Effector memory CD8-positive, alpha-beta T cell (primary cell): ENCODE measurements at regions not wholly inside any gene's neighbourhood (a gene's known extent, or its start where the extent isn't known, plus 50 kb on each side); places are given as distances from the start of the nearest gene placed in this dataset.

Experiments used
- ATAC-seq: fragments of 150-1000 bp; cut with Tn5 transposase; replicated peaks from 2 replicates; pipeline ENCODE4 v1.10.0; 2021; ENCODE audit warnings: mild to moderate bottlenecking, moderate library complexity
- DNase-seq, 3 experiments: peaks; one replicate each; pipeline ENCODE4 v3.0.0; 2021
- H3K27ac Mint-ChIP-seq, 2 donors: one replicate each; pipeline ENCODE4 v1.8.0; 2022; ENCODE audit warnings: mild to moderate bottlenecking in 2 of 2, mixed read lengths in 2 of 2, moderate library complexity in 2 of 2
- H3K27me3 Mint-ChIP-seq, 2 donors: one replicate each; pipeline ENCODE4 v1.8.0; 2022; ENCODE audit warnings: mixed read lengths in 2 of 2
- H3K36me3 Mint-ChIP-seq: one replicate; pipeline ENCODE4 v1.8.0; 2022; ENCODE audit warnings: mild to moderate bottlenecking, moderate library complexity, mixed read lengths; ENCODE audit not compliant: insufficient read depth
- H3K4me1 Mint-ChIP-seq, 2 donors: one replicate each; pipeline ENCODE4 v1.8.0; 2022; ENCODE audit warnings: low read depth in 2 of 2, mixed read lengths in 2 of 2
- H3K4me3 Mint-ChIP-seq, 2 donors: one replicate each; pipeline ENCODE4 v1.8.0; 2022; ENCODE audit warnings: mild to moderate bottlenecking in 2 of 2, mixed read lengths in 2 of 2, moderate library complexity in 2 of 2
- H3K9me3 Mint-ChIP-seq, 2 donors: one replicate each; pipeline ENCODE4 v1.8.0; 2022; ENCODE audit warnings: mixed read lengths in 2 of 2

DNA sequence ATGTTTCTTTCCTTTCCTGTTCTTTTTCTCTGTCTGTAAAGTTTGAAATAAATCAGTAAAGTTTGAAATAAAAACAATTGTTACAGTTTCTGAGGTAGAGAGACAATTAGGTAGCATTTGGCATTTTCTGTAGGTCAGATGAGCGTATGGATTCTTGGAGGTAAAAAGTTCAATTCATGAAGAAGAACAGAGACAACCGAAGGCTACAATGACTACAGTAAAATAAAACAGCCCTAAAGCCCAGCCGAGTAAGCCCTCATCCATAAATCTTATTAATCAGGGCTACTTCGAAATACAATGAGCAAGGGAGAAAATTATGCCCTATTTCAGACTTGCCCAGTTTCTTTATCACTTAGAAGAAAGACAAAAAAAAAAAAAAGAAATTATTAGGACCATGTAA, 941.9 kb upstream of the SLC10A2 start:
- no peaks in the 10 kb centered on the region for H3K4me1 Mint-ChIP-seq
- H3K9me3 Mint-ChIP-seq, result peaks cover 0 to 9% of the 10 kb centered on the region in 2 donors
- ATAC-seq (no peak), DNase-seq (no peak)
- no peaks in the 10 kb centered on the region for H3K27me3 Mint-ChIP-seq
- no peaks in the 10 kb centered on the region for H3K36me3 Mint-ChIP-seq
- no peak overlapping the region for H3K4me3 Mint-ChIP-seq
- H3K27ac Mint-ChIP-seq, result no peak overlapping the region

DNA sequence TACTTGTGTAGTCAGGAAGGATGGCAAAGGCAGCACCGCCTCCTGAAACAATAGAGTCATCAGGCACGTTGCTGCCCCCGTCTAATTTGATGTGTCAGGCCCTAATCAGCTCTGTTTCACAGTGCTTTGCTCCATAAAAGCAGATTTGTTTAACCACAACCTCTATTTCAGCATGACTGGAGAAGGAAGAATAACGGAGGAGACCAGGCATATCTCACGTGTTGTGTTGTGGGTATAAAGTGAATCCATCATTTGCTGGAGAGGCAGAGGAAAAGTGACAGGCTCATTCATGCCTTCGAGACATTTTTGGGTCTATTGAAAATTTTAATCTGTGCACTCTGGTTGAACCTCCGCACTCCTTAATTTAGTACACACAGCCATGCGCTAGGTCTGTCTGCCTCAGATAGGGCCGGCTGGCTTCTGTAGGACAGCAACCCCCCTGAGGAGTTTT, 940.4 kb upstream of the SLC10A2 start:
- ATAC-seq (no peak), DNase-seq (no peak)
- H3K9me3 Mint-ChIP-seq, result peaks cover 0 to 6% of the 10 kb centered on the region in 2 donors
- H3K27me3 Mint-ChIP-seq, result no peaks in the 10 kb centered on the region
- H3K4me3 Mint-ChIP-seq, result no peak overlapping the region
- no peaks in the 10 kb centered on the region for H3K4me1 Mint-ChIP-seq
- no peaks in the 10 kb centered on the region for H3K36me3 Mint-ChIP-seq
- H3K27ac Mint-ChIP-seq, result no peak overlapping the region

DNA sequence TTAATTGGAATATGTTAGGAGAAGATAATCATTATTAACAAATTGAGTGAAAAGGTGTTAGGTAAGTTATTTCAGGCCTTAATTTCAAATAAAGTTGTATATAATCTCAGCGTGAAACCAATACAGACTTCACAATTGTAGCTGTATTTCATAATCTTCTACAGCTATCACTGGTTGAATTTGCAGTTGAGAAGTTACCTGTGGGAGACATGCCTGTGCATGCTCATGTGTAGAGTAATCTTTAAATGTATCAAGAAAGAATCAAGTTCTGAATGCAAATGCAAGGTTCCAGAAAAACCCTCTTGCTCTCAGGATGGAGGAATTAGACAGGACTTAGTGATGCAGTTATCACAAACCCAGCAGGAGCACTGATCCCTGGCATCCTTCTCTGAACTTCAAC, 938.4 kb upstream of the SLC10A2 start:
- Mint-ChIP-seq H3K4me1 (no peaks in the 10 kb centered on the region), H3K9me3 (no peaks in the 10 kb centered on the region), H3K4me3 (no peak overlapping the region), H3K27me3 (no peaks in the 10 kb centered on the region), H3K27ac (no peak overlapping the region), H3K36me3 (no peaks in the 10 kb centered on the region)
- no peak for ATAC-seq
- no peak for DNase-seq

DNA sequence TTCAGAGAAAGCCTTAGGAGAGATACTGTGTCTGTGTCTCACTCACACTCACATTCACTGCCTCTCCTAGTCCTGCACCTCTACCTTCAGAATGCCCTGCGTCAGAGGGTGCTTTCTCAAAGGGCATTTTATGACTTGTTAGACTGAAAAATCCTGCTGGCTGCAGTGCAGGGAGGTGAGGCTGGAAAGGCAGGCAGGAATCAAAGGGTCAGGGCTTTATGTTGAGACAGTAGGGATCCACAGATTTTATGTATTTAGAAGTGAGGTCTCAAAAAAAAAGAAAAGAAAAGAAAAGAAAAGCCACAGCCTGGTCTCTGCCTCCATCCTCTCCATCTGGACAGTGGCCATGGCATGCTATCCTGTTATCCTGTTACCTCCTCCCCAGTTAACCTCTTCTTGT, 936.0 kb upstream of the SLC10A2 start:
- no peak for DNase-seq
- no peaks in the 10 kb centered on the region for H3K4me1 Mint-ChIP-seq
- H3K27ac Mint-ChIP-seq, result no peak overlapping the region
- no peaks in the 10 kb centered on the region for H3K27me3 Mint-ChIP-seq
- no peaks in the 10 kb centered on the region for H3K9me3 Mint-ChIP-seq
- H3K4me3 Mint-ChIP-seq, result no peak overlapping the region
- H3K36me3 Mint-ChIP-seq, result no peaks in the 10 kb centered on the region
- no peak for ATAC-seq

DNA sequence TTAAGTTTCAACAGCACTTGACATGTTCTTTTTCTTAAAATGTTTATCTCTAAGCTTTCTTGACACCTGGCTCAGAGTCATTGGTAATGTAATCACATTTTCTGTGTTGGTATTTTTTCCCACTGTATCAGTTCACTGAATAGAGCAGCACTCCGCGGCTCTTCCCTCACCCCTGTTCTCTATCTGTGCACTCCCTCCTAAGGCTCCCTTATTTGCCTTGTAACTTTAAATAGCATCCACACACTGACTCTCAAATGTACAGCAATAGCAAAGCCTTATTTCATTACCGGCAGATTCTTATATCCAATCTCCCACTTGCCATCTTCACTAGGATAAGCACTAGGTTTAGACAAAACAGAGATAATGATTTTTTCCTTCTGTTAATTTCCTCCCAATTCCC, 935.5 kb upstream of the SLC10A2 start:
- Mint-ChIP-seq H3K27me3 (no peaks in the 10 kb centered on the region), H3K36me3 (no peaks in the 10 kb centered on the region), H3K4me1 (no peaks in the 10 kb centered on the region), H3K4me3 (no peak overlapping the region), H3K9me3 (no peaks in the 10 kb centered on the region), H3K27ac (no peak overlapping the region)
- ATAC-seq (no peak), DNase-seq (no peak)

DNA sequence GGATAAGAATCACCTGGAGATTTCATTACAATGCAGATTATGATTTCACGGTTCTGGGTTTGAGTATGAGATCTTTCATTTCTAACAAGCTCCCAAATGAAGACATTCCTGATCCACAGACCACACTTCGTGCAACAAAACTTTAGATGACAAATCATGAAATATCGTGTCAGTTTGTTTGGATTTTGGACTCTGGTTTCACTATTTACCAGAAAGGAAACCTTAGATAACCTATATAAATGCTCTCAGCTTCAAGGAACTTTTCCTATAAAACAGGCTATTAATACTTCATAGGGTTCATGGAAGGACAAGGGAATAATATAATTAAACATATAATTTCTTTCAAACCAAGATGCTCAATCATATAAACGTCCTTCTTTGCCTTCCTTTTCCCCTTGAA, 930.5 kb upstream of the SLC10A2 start:
- no peak for DNase-seq
- Mint-ChIP-seq H3K9me3 (peaks cover 5 to 13% of the 10 kb centered on the region in 2 donors), H3K4me1 (no peaks in the 10 kb centered on the region)

DNA sequence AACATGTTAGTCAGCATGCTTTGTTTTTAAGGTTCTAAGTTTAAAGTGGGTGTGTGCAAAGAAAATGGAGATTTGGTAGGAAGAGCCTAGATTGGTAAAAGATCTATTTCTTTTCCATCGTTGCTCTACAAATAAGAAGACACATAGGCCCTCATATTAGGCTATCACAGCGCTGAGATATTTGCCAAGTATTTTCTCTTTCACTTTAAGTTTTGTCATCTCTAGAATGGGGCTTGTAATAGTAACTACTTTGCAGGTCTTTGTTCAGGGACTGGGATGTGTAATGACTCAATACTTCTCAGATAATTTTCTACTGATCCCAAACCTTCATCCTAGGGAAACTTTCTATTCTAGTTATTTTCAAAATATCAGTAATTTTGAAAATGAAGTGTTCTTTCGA, 917.7 kb upstream of the SLC10A2 start:
- no peak for DNase-seq
- H3K4me3 Mint-ChIP-seq, result no peak overlapping the region
- H3K9me3 Mint-ChIP-seq, result peaks cover 0 to 3% of the 10 kb centered on the region in 2 donors
- no peaks in the 10 kb centered on the region for H3K27me3 Mint-ChIP-seq
- no peaks in the 10 kb centered on the region for H3K4me1 Mint-ChIP-seq
- no peaks in the 10 kb centered on the region for H3K36me3 Mint-ChIP-seq
- no peak overlapping the region for H3K27ac Mint-ChIP-seq
- ATAC-seq, result no peak

More for the DNA sequence above, 930.5 kb upstream of the SLC10A2 start:
- Mint-ChIP-seq H3K27ac (no peak overlapping the region), H3K36me3 (no peaks in the 10 kb centered on the region), H3K4me3 (no peak overlapping the region), H3K27me3 (no peaks in the 10 kb centered on the region)
- ATAC-seq, result no peak

DNA sequence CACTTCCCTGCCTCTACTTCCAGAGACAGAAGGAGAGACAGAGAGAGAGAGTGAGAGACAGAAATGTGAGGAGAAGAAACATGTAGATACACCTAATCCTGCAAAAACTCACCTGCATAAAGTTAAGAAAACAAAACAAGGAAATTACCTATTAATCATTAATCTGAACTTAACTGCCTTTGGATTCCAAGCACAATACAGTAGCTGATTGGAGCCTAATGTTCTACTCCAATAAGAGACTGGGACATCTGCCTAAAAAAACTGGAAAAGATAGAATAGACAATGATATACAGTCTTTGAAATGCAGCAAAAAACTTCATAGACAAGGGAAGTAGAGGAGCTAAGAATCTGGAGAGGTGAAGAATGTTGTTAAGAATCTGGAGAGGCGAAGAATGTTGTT, 910.2 kb upstream of the SLC10A2 start:
- no peaks in the 10 kb centered on the region for H3K36me3 Mint-ChIP-seq
- ATAC-seq, result no peak

DNA sequence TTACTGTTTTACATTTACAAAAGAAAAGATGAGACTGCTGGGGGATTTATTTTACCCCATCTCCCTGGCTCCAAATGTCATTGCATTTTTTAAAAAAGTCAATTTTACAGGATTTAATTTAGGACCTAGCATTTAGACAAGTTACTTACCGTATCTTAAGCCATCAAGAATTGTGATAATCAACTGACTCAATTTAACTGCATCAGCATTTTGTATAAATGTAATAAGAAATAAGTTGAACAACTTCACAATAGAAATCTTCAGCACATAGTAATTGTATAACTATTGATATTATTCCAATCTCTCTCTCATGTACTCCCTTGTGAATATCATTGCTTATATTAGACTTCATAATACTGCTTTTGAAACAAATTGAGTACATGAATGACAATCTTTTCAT, 907.5 kb upstream of the SLC10A2 start:
- H3K36me3 Mint-ChIP-seq, result no peaks in the 10 kb centered on the region
- ATAC-seq, result no peak

More for the DNA sequence above, 910.2 kb upstream of the SLC10A2 start:
- no peak for DNase-seq
- H3K4me1 Mint-ChIP-seq, result no peaks in the 10 kb centered on the region
- H3K27ac Mint-ChIP-seq, result no peak overlapping the region
- no peak overlapping the region for H3K4me3 Mint-ChIP-seq
- peaks cover 9 to 15% of the 10 kb centered on the region in 2 donors for H3K9me3 Mint-ChIP-seq
- H3K27me3 Mint-ChIP-seq, result no peaks in the 10 kb centered on the region

DNA sequence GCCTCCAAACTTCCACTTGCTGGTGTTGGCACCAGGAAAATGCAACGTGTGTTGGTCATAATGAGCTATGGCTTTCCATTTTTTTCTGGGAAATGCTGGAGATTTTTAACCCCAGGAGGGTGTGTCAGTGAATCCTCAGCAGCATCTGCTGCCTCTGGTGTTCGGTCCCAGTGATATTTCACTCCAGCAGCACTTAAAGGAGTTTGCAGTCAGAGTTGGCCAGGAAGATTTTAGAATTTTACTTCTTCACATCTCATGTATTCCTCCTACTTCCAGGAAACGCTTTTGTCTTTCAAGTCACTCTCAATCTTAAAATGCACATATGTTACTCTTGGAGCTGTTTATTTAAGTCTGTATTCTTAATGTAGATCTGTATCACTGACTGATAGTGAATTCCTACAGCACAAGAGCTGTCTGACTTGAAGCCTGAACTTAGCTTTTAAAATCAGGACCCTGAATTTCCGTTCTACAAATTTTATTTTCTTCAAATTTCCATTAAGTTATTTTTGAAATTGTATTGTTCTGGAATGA, 903.4 kb upstream of the SLC10A2 start:
- H3K36me3 Mint-ChIP-seq, result no peaks in the 10 kb centered on the region
- ATAC-seq (no peak), DNase-seq (no peak)
- no peak overlapping the region for H3K27ac Mint-ChIP-seq
- H3K27me3 Mint-ChIP-seq, result no peaks in the 10 kb centered on the region
- H3K4me3 Mint-ChIP-seq, result no peak overlapping the region
- H3K9me3 Mint-ChIP-seq, result peaks cover 10 to 14% of the 10 kb centered on the region in 2 donors
- H3K4me1 Mint-ChIP-seq, result no peaks in the 10 kb centered on the region

More for the DNA sequence above, 907.5 kb upstream of the SLC10A2 start:
- peaks cover 9 to 15% of the 10 kb centered on the region in 2 donors for H3K9me3 Mint-ChIP-seq
- no peaks in the 10 kb centered on the region for H3K27me3 Mint-ChIP-seq
- no peak overlapping the region for H3K4me3 Mint-ChIP-seq
- no peaks in the 10 kb centered on the region for H3K4me1 Mint-ChIP-seq
- DNase-seq, result no peak
- no peak overlapping the region for H3K27ac Mint-ChIP-seq

DNA sequence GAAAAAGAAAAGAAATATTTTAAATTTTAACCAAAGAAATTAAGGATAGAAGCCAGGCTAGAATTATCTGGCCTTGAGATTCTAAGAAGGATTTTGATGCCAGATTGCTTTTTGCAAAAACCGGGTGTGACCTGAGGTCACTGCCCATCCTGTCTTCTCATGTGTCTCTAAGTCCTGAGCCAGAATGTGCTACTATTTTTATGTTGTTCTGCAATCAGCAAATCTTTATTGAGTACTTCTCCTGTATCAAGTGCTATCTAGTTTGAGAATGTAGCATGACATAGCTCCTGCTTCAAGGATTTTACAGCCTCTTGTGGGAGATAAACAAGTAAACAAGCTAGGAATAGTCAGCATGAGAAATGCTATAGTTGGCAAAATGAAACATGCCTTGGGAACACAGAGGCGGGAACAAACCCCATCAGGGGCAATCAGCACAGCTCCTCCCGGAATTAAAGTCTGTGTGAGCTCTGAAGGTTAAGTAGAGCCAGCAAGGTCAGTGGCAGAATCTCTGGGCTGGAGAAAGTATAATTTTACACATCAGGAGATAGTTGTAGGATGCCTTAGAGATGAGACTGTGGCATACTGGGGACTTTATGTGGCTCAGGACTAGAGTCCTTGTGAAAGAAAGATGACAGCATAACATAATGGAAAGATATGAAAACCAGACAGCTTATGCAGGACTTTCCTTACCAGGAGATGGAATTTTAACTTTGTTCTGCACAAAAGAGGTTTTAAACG, 899.5 kb upstream of the SLC10A2 start:
- Mint-ChIP-seq H3K9me3 (peaks cover 14 to 19% of the 10 kb centered on the region in 2 donors), H3K4me3 (no peak overlapping the region)
- ATAC-seq, result no peak

DNA sequence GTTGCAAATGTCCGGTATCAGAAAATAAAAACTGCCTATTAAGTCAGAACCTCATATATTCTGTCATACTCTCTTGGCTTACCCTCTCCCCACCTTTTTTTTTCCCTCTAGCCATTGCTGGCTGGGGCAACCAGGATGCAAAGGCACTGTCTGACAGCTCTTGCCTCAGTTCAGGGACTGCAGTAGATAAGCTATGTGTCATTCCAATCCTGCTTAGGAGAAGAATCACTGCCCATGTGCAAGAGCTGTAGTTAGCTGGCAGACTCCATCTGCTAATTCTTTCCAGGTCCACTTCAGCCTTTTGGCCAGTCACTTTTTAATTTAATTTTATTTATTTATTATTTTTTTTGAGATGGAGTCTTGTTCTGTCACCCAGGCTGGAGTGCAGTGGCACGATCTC, 895.6 kb upstream of the SLC10A2 start:
- ATAC-seq, result no peak
- Mint-ChIP-seq H3K27ac (no peak overlapping the region), H3K9me3 (peaks cover 14 to 22% of the 10 kb centered on the region in 2 donors), H3K4me3 (no peak overlapping the region), H3K36me3 (no peaks in the 10 kb centered on the region), H3K27me3 (no peaks in the 10 kb centered on the region), H3K4me1 (no peaks in the 10 kb centered on the region)
- DNase-seq, result no peak

More for the DNA sequence above, 899.5 kb upstream of the SLC10A2 start:
- Mint-ChIP-seq H3K4me1 (no peaks in the 10 kb centered on the region), H3K27me3 (no peaks in the 10 kb centered on the region), H3K36me3 (no peaks in the 10 kb centered on the region), H3K27ac (no peak overlapping the region)
- no peak for DNase-seq

DNA sequence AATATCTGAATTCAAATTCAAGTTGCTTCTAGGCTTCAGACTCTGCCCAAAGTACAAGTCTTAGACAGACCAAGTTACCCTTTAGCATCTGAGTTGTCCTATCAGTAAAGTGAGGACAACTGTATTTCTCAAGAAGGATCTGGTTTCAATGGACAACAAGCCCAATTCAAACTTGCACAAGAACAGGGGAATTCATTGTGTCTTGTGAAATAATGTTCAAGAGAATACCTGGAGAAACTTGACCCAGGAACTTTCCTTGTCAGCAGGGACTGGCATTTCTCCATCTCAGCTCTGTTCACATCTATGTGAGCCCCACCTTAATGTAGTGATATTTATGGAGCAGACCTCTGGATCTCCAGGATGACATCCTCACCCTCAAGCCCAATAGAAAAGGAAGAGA, 894.9 kb upstream of the SLC10A2 start:
- H3K27ac Mint-ChIP-seq, result no peak overlapping the region
- H3K4me3 Mint-ChIP-seq, result no peak overlapping the region
- ATAC-seq, result no peak
- H3K9me3 Mint-ChIP-seq, result peaks cover 11 to 19% of the 10 kb centered on the region in 2 donors
- no peaks in the 10 kb centered on the region for H3K27me3 Mint-ChIP-seq
- no peak for DNase-seq
- H3K36me3 Mint-ChIP-seq, result no peaks in the 10 kb centered on the region
- H3K4me1 Mint-ChIP-seq, result no peaks in the 10 kb centered on the region

DNA sequence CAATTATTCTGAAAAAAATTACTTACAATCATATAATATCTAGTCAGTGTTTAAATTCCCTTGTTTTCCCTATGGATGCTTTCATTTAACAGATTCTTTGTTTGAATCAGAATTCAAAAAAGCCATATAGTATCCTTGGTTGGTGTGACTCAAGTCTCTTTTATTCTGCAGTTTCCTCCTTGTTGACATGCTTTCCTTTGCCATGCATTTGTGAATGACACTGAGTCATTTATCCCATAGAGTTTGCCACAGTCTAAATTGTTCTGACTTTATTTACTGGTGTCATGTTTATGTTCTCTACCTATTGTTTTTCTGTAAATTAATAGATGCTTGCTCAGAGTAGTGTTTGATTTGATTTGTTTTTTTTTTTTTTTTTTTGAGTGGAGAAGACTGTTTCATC, 893.8 kb upstream of the SLC10A2 start:
- Mint-ChIP-seq H3K4me1 (no peaks in the 10 kb centered on the region), H3K27ac (no peak overlapping the region), H3K27me3 (no peaks in the 10 kb centered on the region), H3K4me3 (no peak overlapping the region), H3K36me3 (no peaks in the 10 kb centered on the region), H3K9me3 (peaks cover 10 to 18% of the 10 kb centered on the region in 2 donors)
- DNase-seq (no peak), ATAC-seq (no peak)
